Mesodermal cell (in vitro differentiated cells): ENCODE measurements at regions not wholly inside any gene's neighbourhood (a gene's known extent, or its start where the extent isn't known, plus 50 kb on each side); places are given as distances from the start of the nearest gene placed in this dataset.
A peak's percentile ranks its signal among the peaks of the same experiment; 100 is the strongest.

Experiments used
- H3K27ac ChIP-seq: 2 replicates; pipeline ENCODE4 v1.7.0; 2013; ENCODE audit warnings: mild to moderate bottlenecking, low read depth, low read length, moderate library complexity; ENCODE audit not compliant: severe bottlenecking
- H3K36me3 ChIP-seq: 2 replicates; pipeline ENCODE4 v1.7.1; 2013; ENCODE audit warnings: mild to moderate bottlenecking, low read length, moderate library complexity; ENCODE audit not compliant: control insufficient read depth, insufficient read depth
- H3K4me1 ChIP-seq: one replicate; pipeline ENCODE4 v1.7.1; 2013; ENCODE audit warnings: mild to moderate bottlenecking, low read length; ENCODE audit not compliant: insufficient read depth, control insufficient read depth, poor library complexity, severe bottlenecking
- H3K4me3 ChIP-seq: 2 replicates; pipeline ENCODE4 v1.7.0; 2013; ENCODE audit warnings: low read length, control low read depth, mild to moderate bottlenecking; ENCODE audit not compliant: insufficient read depth, poor library complexity, severe bottlenecking; ENCODE audit errors: extremely low read depth
- H3K9me3 ChIP-seq: 2 replicates; pipeline ENCODE4 v1.7.1; 2013; ENCODE audit warnings: mild to moderate bottlenecking, low read length, moderate library complexity; ENCODE audit not compliant: control insufficient read depth
- WGBS, 2 experiments: methylation state at CpG; one replicate each; pipeline ENCODE4 v1.1.5; 2013; ENCODE audit warnings: missing lambda C conversion rate in 2 of 2; ENCODE audit not compliant: insufficient coverage in 2 of 2; 5-methylcytosine and 5-hydroxymethylcytosine counted together

DNA sequence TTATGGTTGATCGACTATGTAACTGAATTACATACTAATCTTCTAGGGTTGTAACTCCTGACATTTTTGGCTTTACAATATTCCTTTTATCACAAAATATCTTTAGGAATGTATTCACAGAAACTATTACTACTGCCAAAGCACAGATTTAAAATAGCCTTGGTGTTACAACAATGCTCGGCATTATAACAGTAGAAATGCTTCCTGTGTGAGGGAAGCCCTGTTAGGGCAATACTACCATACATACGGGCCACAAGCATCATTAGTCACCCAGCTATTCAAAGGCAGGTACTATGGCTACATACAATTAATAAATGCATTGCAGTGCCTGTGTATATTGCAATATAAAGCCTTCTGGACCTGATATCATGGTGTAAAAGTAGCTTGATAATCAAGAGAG is 517.8 kb downstream of the C12orf50 start:
- Histone ChIP-seq H3K4me3 (no peak overlapping the region), H3K9me3 (no peaks in the 10 kb centered on the region), H3K27ac (no peak overlapping the region), H3K36me3 (no peaks in the 10 kb centered on the region), H3K4me1 (no peaks in the 10 kb centered on the region)
- WGBS, 2 experiments: 100% methylated on average over 1 of the region's 3 CpGs; no CpG with 5 or more reads in 1 of the 2 experiments

DNA sequence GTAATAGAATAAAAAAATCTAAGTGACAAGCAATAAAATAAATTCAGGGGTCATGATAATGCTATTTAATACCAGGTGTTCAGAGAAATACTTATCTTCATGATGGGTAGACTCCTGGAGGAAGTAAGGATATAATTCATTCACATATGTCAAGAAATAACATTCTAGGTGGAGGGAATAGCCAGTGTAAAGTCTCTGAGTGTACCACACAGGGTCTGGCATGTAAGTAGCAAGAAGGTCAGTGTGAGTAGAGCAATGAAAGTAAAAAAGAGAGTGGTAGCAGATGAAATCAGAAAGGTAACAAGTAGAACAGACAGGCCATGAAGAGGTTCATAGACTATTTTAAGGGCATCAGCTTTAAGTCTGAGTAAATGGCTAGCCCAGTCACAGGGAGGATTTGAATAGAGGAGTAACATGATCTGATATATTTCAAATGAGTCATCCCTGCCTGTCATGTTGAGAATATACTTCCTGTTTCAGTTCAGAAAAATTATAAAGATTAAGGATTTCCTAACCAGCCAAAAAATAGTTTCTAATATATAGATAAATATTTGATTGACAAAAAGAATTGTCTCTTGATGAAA is 519.9 kb downstream of the C12orf50 start:
- Histone ChIP-seq H3K9me3 (no peaks in the 10 kb centered on the region), H3K4me3 (no peak overlapping the region), H3K27ac (no peak overlapping the region), H3K4me1 (no peaks in the 10 kb centered on the region), H3K36me3 (no peaks in the 10 kb centered on the region)

DNA sequence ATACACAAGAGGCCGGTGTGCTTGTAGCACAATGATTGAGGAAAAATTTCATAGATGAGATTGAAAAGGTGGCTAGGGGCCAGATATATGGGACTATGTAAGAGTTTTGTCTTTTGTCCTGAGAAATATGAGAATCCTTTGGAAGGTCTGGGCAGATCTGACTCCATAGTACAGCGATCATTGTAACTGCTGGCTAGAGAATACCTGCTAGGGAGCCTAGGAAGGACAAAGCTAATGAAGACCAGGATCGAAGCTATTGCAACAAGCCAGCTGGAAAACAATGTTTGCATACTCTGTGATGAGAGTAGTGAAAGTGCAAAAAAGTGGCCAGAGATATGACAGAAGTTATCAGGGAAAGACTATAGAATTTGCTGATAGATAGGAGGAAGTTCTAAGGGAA is 537.6 kb downstream of the C12orf50 start:
- H3K4me1 ChIP-seq: no peaks in the 10 kb centered on the region
- no peaks in the 10 kb centered on the region for H3K9me3 ChIP-seq
- H3K36me3 ChIP-seq: no peaks in the 10 kb centered on the region
- no peak overlapping the region for H3K27ac ChIP-seq
- WGBS, 2 experiments: 89 to 96% methylated on average over 3 of the region's 3 CpGs
- H3K4me3 ChIP-seq: no peak overlapping the region

DNA sequence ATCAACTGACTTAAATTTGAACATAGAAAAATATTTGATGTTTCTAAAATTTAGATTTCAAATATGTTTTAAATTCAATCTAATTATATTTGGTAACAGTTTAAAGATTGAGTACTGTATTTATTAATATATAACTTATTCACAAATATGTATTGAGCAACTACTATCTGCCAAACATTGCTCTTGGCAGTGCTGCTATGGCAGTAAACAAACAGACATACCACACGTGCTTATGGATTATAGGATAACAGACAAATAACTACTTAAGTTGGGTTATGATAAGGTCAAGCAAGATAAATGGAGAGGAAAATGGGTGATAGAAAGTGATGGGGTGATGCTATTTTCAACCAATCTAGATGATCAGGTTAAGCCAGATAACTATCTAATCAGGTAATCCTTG is 538.1 kb downstream of the C12orf50 start:
- Histone ChIP-seq H3K27ac (no peak overlapping the region), H3K4me1 (no peaks in the 10 kb centered on the region), H3K36me3 (no peaks in the 10 kb centered on the region), H3K9me3 (no peaks in the 10 kb centered on the region), H3K4me3 (no peak overlapping the region)
- WGBS, 2 experiments: 100% methylated on average over 1 of the region's 1 CpG; no CpG with 5 or more reads in 1 of the 2 experiments

DNA sequence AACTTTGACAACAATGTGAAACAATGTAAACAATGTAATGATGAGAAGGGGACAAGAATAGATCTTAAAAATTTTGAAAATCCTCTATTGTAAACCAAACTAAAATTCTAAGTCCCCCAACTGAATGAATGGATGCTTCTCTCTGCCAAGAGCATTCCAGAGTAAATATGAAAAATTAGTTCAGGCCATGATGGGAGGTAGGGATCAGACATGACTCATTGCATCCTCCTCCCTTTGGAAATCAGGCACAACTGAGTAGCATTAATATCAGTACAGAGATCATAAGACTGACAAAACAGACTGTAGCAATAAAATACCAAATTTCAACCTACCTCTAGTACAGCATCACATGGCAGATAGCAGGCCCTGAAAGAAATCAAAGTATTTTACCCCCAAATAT is 559.9 kb downstream of the C12orf50 start:
- H3K9me3 ChIP-seq: peaks cover 4% of the 10 kb centered on the region
- no peak overlapping the region for H3K4me3 ChIP-seq
- no peaks in the 10 kb centered on the region for H3K4me1 ChIP-seq
- H3K36me3 ChIP-seq: no peaks in the 10 kb centered on the region
- H3K27ac ChIP-seq: no peak overlapping the region

DNA sequence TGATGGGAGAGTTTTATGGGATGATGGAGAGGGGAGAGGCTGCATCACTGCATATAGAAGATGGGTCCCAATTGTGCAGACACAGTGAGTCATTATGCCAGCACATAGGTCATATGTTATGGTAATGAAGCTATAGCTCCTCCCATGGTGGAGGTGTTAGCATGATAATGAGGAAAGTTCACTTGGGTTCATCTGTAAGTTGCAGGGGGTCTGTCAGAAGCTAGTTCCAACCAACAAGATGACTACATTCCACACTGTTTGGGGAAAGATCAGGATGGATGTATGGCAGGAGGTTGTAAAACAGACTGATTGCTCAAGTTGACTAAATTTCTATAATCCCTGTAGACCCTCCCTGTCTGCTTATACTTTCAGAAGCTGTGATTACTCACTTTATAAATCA is 561.3 kb downstream of the C12orf50 start:
- H3K4me3 ChIP-seq: no peak overlapping the region
- H3K9me3 ChIP-seq: peaks cover under 1% of the 10 kb centered on the region
- H3K27ac ChIP-seq: no peak overlapping the region
- H3K4me1 ChIP-seq: no peaks in the 10 kb centered on the region
- H3K36me3 ChIP-seq: no peaks in the 10 kb centered on the region

DNA sequence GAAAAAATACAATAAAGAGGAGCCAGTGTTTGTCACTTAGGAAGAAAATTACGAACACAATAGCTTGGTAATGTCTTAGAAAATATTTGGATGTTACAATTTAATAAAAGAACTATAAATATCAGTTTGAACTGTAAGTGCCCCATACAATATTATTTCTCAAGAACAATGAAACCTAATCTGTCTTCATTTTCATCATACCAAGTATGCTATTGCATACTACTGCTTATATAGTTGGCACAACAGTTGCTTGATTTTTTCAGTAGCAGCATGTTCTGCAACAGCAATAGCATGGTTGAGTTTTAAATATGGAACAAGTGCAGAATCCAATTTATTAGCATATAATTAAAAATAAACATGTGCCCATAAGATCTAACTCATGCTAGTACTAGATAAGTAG is 564.6 kb downstream of the C12orf50 start:
- H3K4me1 ChIP-seq: no peaks in the 10 kb centered on the region

DNA sequence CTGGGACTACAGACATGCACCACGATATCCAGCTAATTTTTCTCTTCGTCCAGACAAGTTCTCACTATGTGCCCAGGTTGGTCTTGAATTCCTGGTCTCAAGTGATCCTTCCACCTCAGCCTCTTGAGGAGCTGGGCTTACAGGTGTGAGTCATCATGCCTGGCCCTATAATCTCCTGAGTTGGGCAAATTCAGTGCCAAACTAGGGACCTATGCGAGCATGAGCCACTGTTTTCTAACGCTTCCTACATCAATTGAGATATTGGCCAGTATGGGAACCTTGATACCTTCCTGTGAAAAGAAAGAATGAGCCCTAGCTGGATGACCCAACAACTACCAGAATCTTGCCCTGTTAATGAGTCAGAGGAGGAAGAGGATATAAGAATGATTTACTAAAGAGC is 585.2 kb downstream of the C12orf50 start:
- H3K4me1 ChIP-seq: peaks cover 15% of the 10 kb centered on the region
- H3K9me3 ChIP-seq: no peaks in the 10 kb centered on the region
- 89 to 97% methylated on average over 4 of the region's 4 CpGs for WGBS, 2 experiments
- H3K4me3 ChIP-seq: no peak overlapping the region
- no peak overlapping the region for H3K27ac ChIP-seq
- no peaks in the 10 kb centered on the region for H3K36me3 ChIP-seq

More for the DNA sequence above, 564.6 kb downstream of the C12orf50 start:
- no peaks in the 10 kb centered on the region for H3K36me3 ChIP-seq
- no peak overlapping the region for H3K27ac ChIP-seq
- no peaks in the 10 kb centered on the region for H3K9me3 ChIP-seq
- no CpG with 5 or more reads among the region's 1 CpG for WGBS, 2 experiments
- no peak overlapping the region for H3K4me3 ChIP-seq

DNA sequence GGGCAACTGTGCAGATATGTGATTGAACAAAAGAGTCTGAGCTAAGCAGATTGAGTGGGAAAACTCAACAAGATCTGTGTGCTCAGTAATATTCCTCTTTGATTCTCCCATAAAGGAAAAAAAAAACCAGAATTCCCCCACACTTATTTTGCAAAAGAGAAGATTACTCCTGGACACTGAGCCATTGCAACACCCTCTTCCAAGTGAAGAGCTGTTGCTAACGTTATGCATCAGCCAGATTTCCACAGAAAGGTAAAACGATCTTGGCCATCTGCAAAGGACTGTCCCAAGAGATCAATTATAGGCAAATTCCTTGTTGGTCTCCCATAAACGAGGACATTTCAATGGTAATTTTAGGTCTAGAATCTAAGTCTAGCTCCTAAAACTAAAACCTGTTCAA is 587.7 kb downstream of the C12orf50 start:
- H3K36me3 ChIP-seq: no peaks in the 10 kb centered on the region
- H3K4me3 ChIP-seq: no peak overlapping the region
- H3K9me3 ChIP-seq: no peaks in the 10 kb centered on the region
- H3K27ac ChIP-seq: no peak overlapping the region
- peaks cover 15% of the 10 kb centered on the region for H3K4me1 ChIP-seq
- 88 to 94% methylated on average over 3 of the region's 3 CpGs for WGBS, 2 experiments

DNA sequence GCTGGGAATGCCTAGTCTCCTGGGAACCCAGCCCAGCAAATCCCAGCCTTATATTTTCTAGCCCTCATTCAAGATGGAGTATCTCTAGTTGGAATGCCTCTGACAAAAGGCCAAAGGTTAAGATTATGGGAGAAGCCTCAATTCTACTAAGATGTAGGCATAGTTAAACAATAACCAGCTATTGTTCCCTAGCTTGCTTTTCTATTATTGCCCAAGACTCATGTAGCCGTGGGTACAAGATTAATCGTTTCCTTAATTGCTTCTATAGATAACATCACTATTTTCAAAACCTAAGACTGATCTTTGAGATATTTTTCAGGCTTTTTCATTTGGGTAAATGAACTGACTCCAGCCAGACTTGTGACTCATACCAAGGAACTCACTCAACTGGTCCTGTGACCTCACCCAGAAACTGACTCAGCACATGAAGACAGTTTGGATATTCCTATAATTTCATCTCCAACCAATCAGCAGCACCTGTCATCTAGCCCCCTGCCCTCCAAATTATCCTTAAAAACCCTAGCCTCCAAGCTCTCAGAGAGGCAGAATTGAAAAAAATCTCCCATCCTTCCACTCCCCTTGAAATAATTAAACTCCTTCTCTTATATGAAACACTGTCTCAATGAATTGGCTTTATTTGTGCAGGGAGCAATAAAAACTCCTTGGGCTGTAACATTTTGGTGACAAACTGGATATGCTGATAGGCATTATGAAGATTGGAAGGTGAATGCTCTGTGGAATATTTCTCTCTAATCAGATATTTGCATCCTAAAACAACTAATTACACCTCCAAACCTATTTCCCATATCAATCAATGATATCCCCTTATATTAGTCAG is 589.0 kb downstream of the C12orf50 start:
- peak overlapping the region; percentile 83 for H3K27ac ChIP-seq
- no peaks in the 10 kb centered on the region for H3K9me3 ChIP-seq
- H3K36me3 ChIP-seq: no peaks in the 10 kb centered on the region
- 80% methylated on average over 1 of the region's 2 CpGs; no CpG with 5 or more reads in 1 of the 2 experiments for WGBS, 2 experiments
- peaks cover 15% of the 10 kb centered on the region for H3K4me1 ChIP-seq
- H3K4me3 ChIP-seq: no peak overlapping the region

DNA sequence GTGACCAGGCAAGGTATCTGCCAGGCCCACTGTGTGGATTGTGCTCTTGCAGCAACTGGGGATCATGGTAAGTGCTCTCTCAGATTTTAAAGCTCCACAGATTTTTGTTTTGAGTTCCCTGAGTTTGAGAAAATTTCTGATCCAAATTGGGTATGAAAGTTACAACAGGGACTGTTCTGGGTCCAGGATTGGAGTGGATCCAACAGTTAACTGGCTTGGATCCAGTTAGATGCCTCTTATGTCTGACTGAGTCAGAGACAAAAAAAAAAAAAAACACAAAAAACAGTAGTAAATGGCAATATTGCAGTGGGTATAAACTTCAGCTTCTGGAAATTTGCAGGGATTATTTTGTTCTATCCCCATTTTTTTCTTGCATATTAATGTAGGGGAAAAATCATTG is 598.8 kb downstream of the C12orf50 start:
- no peaks in the 10 kb centered on the region for H3K4me1 ChIP-seq
- H3K27ac ChIP-seq: no peak overlapping the region
- no peaks in the 10 kb centered on the region for H3K36me3 ChIP-seq
- no peak overlapping the region for H3K4me3 ChIP-seq
- peaks cover 19% of the 10 kb centered on the region for H3K9me3 ChIP-seq
